ENCODE measurements at regions not wholly inside any gene's neighbourhood (a gene's known extent, or its start where the extent isn't known, plus 50 kb on each side); places are given as distances from the start of the nearest gene placed in this dataset.

GRCh38 chr5:167710444-167711073, 580.9 kb upstream of the WWC1 start:
- Mint-ChIP-seq H3K9me3 (peaks cover 1% of the 10 kb centered on the region), H3K36me3 (no peaks in the 10 kb centered on the region), H3K27ac (no peak overlapping the region), H3K4me1 (no peaks in the 10 kb centered on the region), H3K27me3 (no peaks in the 10 kb centered on the region), H3K4me3 (no peak overlapping the region)
- DNase-seq (no peak), ATAC-seq (ENCODE audit: low read depth) (no peak)
- POLR2A ChIA-PET, result no interaction called here

GRCh38 chr5:167712986-167713585, 578.4 kb upstream of the WWC1 start:
- ATAC-seq (ENCODE audit: low read depth) (no peak), DNase-seq (no peak)
- Mint-ChIP-seq H3K9me3 (no peaks in the 10 kb centered on the region), H3K27ac (no peak overlapping the region), H3K4me1 (no peaks in the 10 kb centered on the region), H3K36me3 (no peaks in the 10 kb centered on the region), H3K27me3 (no peaks in the 10 kb centered on the region), H3K4me3 (no peak overlapping the region)
- POLR2A ChIA-PET, result no interaction called here

- Mint-ChIP-seq H3K27ac (no peak overlapping the region), H3K9me3 (no peaks in the 10 kb centered on the region), H3K4me1 (no peaks in the 10 kb centered on the region), H3K36me3 (no peaks in the 10 kb centered on the region), H3K4me3 (no peak overlapping the region), H3K27me3 (no peaks in the 10 kb centered on the region)
- DNase-seq (no peak), ATAC-seq (ENCODE audit: low read depth) (no peak)
- POLR2A ChIA-PET, result no interaction called here
Observed at GRCh38 chr5:167713896-167714295, 577.5 kb upstream of the WWC1 start.

- Mint-ChIP-seq H3K36me3 (no peaks in the 10 kb centered on the region), H3K27me3 (no peaks in the 10 kb centered on the region)
- ATAC-seq (ENCODE audit: low read depth), result no peak
Observed at GRCh38 chr5:167716126-167716775, 575.2 kb upstream of the WWC1 start.

GRCh38 chr5:167720259-167720658, 571.2 kb upstream of the WWC1 start:
- H3K27ac Mint-ChIP-seq, result no peak overlapping the region
- POLR2A ChIA-PET, result no interaction called here
- H3K27me3 Mint-ChIP-seq, result no peaks in the 10 kb centered on the region
- no peaks in the 10 kb centered on the region for H3K9me3 Mint-ChIP-seq
- peaks cover 5% of the 10 kb centered on the region for H3K4me1 Mint-ChIP-seq
- DNase-seq (no peak), ATAC-seq (ENCODE audit: low read depth) (no peak)
- H3K36me3 Mint-ChIP-seq, result no peaks in the 10 kb centered on the region
- H3K4me3 Mint-ChIP-seq, result no peak overlapping the region

More at GRCh38 chr5:167716126-167716775, 575.2 kb upstream of the WWC1 start:
- POLR2A ChIA-PET, result no interaction called here
- Mint-ChIP-seq H3K4me3 (no peak overlapping the region), H3K9me3 (no peaks in the 10 kb centered on the region), H3K27ac (no peak overlapping the region), H3K4me1 (no peaks in the 10 kb centered on the region)
- DNase-seq, result no peak

- no peak overlapping the region for H3K4me3 Mint-ChIP-seq
- H3K36me3 Mint-ChIP-seq, result no peaks in the 10 kb centered on the region
- no peak overlapping the region for H3K27ac Mint-ChIP-seq
- ATAC-seq (ENCODE audit: low read depth), result no peak
- H3K27me3 Mint-ChIP-seq, result no peaks in the 10 kb centered on the region
- H3K4me1 Mint-ChIP-seq, result peaks cover 5% of the 10 kb centered on the region
- DNase-seq, result no peak
- POLR2A ChIA-PET, result no interaction called here
- no peaks in the 10 kb centered on the region for H3K9me3 Mint-ChIP-seq
Observed at GRCh38 chr5:167720676-167721260, 570.7 kb upstream of the WWC1 start.

GRCh38 chr5:167721926-167722440, 569.5 kb upstream of the WWC1 start:
- POLR2A ChIA-PET, result no interaction called here
- Mint-ChIP-seq H3K4me3 (no peak overlapping the region), H3K4me1 (peaks cover 5% of the 10 kb centered on the region), H3K27ac (no peak overlapping the region), H3K9me3 (no peaks in the 10 kb centered on the region), H3K27me3 (no peaks in the 10 kb centered on the region), H3K36me3 (no peaks in the 10 kb centered on the region)
- ATAC-seq (ENCODE audit: low read depth), result no peak
- DNase-seq, result no peak

- Mint-ChIP-seq H3K4me1 (peaks cover 5% of the 10 kb centered on the region), H3K9me3 (no peaks in the 10 kb centered on the region), H3K36me3 (no peaks in the 10 kb centered on the region), H3K27ac (no peak overlapping the region), H3K27me3 (no peaks in the 10 kb centered on the region), H3K4me3 (no peak overlapping the region)
- peak; percentile 61 for ATAC-seq (ENCODE audit: low read depth)
- peak; percentile 51 for DNase-seq
- POLR2A ChIA-PET, result no interaction called here
Observed at GRCh38 chr5:167723254-167723871, 568.1 kb upstream of the WWC1 start.

GRCh38 chr5:167725264-167725663, 566.2 kb upstream of the WWC1 start:
- no peak overlapping the region for H3K27ac Mint-ChIP-seq
- H3K9me3 Mint-ChIP-seq, result no peaks in the 10 kb centered on the region
- no peaks in the 10 kb centered on the region for H3K27me3 Mint-ChIP-seq
- DNase-seq, result no peak
- H3K36me3 Mint-ChIP-seq, result no peaks in the 10 kb centered on the region
- H3K4me3 Mint-ChIP-seq, result no peak overlapping the region
- POLR2A ChIA-PET, result no interaction called here
- peaks cover 5% of the 10 kb centered on the region for H3K4me1 Mint-ChIP-seq
- ATAC-seq (ENCODE audit: low read depth), result no peak

- DNase-seq, result no peak
- no peak for ATAC-seq (ENCODE audit: low read depth)
- Mint-ChIP-seq H3K4me1 (peaks cover 5% of the 10 kb centered on the region), H3K9me3 (no peaks in the 10 kb centered on the region), H3K27me3 (no peaks in the 10 kb centered on the region), H3K27ac (no peak overlapping the region), H3K36me3 (no peaks in the 10 kb centered on the region), H3K4me3 (no peak overlapping the region)
- POLR2A ChIA-PET, result no interaction called here
Observed at GRCh38 chr5:167725741-167726140, 565.7 kb upstream of the WWC1 start.

GRCh38 chr5:167726642-167727041, 564.8 kb upstream of the WWC1 start:
- POLR2A ChIA-PET, result no interaction called here
- no peak for ATAC-seq (ENCODE audit: low read depth)
- no peaks in the 10 kb centered on the region for H3K36me3 Mint-ChIP-seq
- no peak for DNase-seq
- no peaks in the 10 kb centered on the region for H3K9me3 Mint-ChIP-seq
- H3K4me1 Mint-ChIP-seq, result peaks cover 5% of the 10 kb centered on the region
- no peak overlapping the region for H3K4me3 Mint-ChIP-seq
- H3K27me3 Mint-ChIP-seq, result no peaks in the 10 kb centered on the region
- no peak overlapping the region for H3K27ac Mint-ChIP-seq

- ATAC-seq (ENCODE audit: low read depth) (no peak), DNase-seq (no peak)
- Mint-ChIP-seq H3K27me3 (no peaks in the 10 kb centered on the region), H3K36me3 (no peaks in the 10 kb centered on the region), H3K27ac (no peak overlapping the region), H3K9me3 (no peaks in the 10 kb centered on the region), H3K4me1 (no peaks in the 10 kb centered on the region), H3K4me3 (no peak overlapping the region)
- POLR2A ChIA-PET, result no interaction called here
Observed at GRCh38 chr5:167730121-167730520, 561.3 kb upstream of the WWC1 start.

- no peak overlapping the region for H3K27ac Mint-ChIP-seq
- ATAC-seq (ENCODE audit: low read depth) (no peak), DNase-seq (no peak)
- no peaks in the 10 kb centered on the region for H3K9me3 Mint-ChIP-seq
- H3K27me3 Mint-ChIP-seq, result no peaks in the 10 kb centered on the region
- H3K36me3 Mint-ChIP-seq, result no peaks in the 10 kb centered on the region
- H3K4me3 Mint-ChIP-seq, result no peak overlapping the region
- POLR2A ChIA-PET, result no interaction called here
- no peaks in the 10 kb centered on the region for H3K4me1 Mint-ChIP-seq
Observed at GRCh38 chr5:167730656-167731055, 560.8 kb upstream of the WWC1 start.

Measured in activated naive CD8-positive, alpha-beta T cell treated with anti-CD3 and anti-CD28 coated beads, Interleukin-2, amount 10 ng/mL, durations not matched to agents 7 days and 5 days (primary cell).